GM21576 (cell line): ENCODE measurements at regions not wholly inside any gene's neighbourhood (a gene's known extent, or its start where the extent isn't known, plus 50 kb on each side); places are given as distances from the start of the nearest gene placed in this dataset.

Source experiments
- ATAC-seq: cut with Tn5 transposase; IDR thresholded peaks from one replicate; pipeline ENCODE4 v1.9.1; 2021; ENCODE audit warnings: mild to moderate bottlenecking, moderate library complexity; ENCODE audit not compliant: unreplicated experiment

GRCh38 chr6:23277521-23278179, 708.3 kb downstream of the HDGFL1 start:
- ATAC-seq: no peak

GRCh38 chr6:23278180-23278532, 708.8 kb downstream of the HDGFL1 start:
- ATAC-seq: no peak

GRCh38 chr6:23280437-23280836, 711.1 kb downstream of the HDGFL1 start:
- no peak for ATAC-seq

GRCh38 chr6:23282252-23283021, 713.1 kb downstream of the HDGFL1 start:
- ATAC-seq: no peak

GRCh38 chr6:23293653-23294052, 724.3 kb downstream of the HDGFL1 start:
- no peak for ATAC-seq

- ATAC-seq: no peak
Observed at GRCh38 chr6:23301556-23301955, 732.2 kb downstream of the HDGFL1 start.

GRCh38 chr6:23302514-23302913, 733.1 kb downstream of the HDGFL1 start:
- ATAC-seq: no peak

GRCh38 chr6:23305325-23305943, 736.1 kb downstream of the HDGFL1 start:
- no peak for ATAC-seq

- ATAC-seq: no peak
Observed at GRCh38 chr6:23306251-23306950, 737.0 kb downstream of the HDGFL1 start.

GRCh38 chr6:23307516-23307915, 738.1 kb downstream of the HDGFL1 start:
- ATAC-seq: no peak

GRCh38 chr6:23308166-23308565, 738.8 kb downstream of the HDGFL1 start:
- ATAC-seq: no peak

GRCh38 chr6:23311211-23311610, 741.8 kb downstream of the HDGFL1 start:
- ATAC-seq: no peak

- ATAC-seq: no peak
Observed at GRCh38 chr6:23316131-23316530, 746.8 kb downstream of the HDGFL1 start.

GRCh38 chr6:23316931-23317330, 747.6 kb downstream of the HDGFL1 start:
- no peak for ATAC-seq

GRCh38 chr6:23319582-23319981, 750.2 kb downstream of the HDGFL1 start:
- no peak for ATAC-seq

- ATAC-seq: no peak
Observed at GRCh38 chr6:23320471-23321015, 751.2 kb downstream of the HDGFL1 start.

GRCh38 chr6:23323897-23324296, 754.5 kb downstream of the HDGFL1 start:
- no peak for ATAC-seq

- no peak for ATAC-seq
Observed at GRCh38 chr6:23325065-23325464, 755.7 kb downstream of the HDGFL1 start.

GRCh38 chr6:23327621-23328020, 758.3 kb downstream of the HDGFL1 start:
- ATAC-seq: no peak

GRCh38 chr6:23329086-23329485, 759.7 kb downstream of the HDGFL1 start:
- no peak for ATAC-seq

- ATAC-seq: no peak
Observed at GRCh38 chr6:23330632-23331031, 761.3 kb downstream of the HDGFL1 start.
